ENCODE measurements at regions not wholly inside any gene's neighbourhood (a gene's known extent, or its start where the extent isn't known, plus 50 kb on each side); places are given as distances from the start of the nearest gene placed in this dataset.

- no peak for TF ChIP-seq TBP (CRISPR knock-in tag; IDR thresholded peaks at IDR 0.05)
- TF ChIP-seq CTCF (CRISPR knock-in tag; IDR thresholded peaks at IDR 0.05), result no peak
- no peak for TF ChIP-seq RAD21 (CRISPR knock-in tag; IDR thresholded peaks at IDR 0.05)
- no peak for TF ChIP-seq NFE2L2 (IDR thresholded peaks at IDR 0.05; ENCODE audit: low read length)
- no peak for TF ChIP-seq ELF4 (CRISPR knock-in tag; IDR thresholded peaks at IDR 0.05; ENCODE audit: borderline replicate concordance)
- no peak for TF ChIP-seq SNRNP70 (IDR thresholded peaks at IDR 0.05; ENCODE audit: low read depth, low read length)
- TF ChIP-seq FOXJ3 (CRISPR knock-in tag; IDR thresholded peaks at IDR 0.05; ENCODE audit: borderline replicate concordance), result no peak
Measured at GRCh38 chr4:60709061-60709460, 491.1 kb upstream of the ADGRL3 start.
